MCF 10A (cell line): ENCODE measurements at regions not wholly inside any gene's neighbourhood (a gene's known extent, or its start where the extent isn't known, plus 50 kb on each side); places are given as distances from the start of the nearest gene placed in this dataset.

Experiments used
- BruUV-seq: library from RNA; stranded (reverse); fragments of 400-500 nt; replicated peaks from 2 replicates; lab custom pipeline; 2021; lab: Mats Ljungman, UMichigan
- CTCF ChIA-PET: fragments of 300-600 bp; sonication (Branson Sonifier 250); formaldehyde crosslinking; extraction: SDS; loops from one replicate; lab custom pipeline; 2021; ENCODE audit warnings: antibody characterized with exemption, inconsistent platforms; lab: Yijun Ruan, JAX
- POLR2A ChIA-PET: fragments of 300-600, 350-650 bp; sonication (Branson Sonifier 250); formaldehyde crosslinking; extraction: SDS; loops from one replicate; lab custom pipeline; 2020; ENCODE audit warnings: antibody characterized with exemption, inconsistent platforms; lab: Yijun Ruan, JAX
- DNase-seq: peaks from one replicate; pipeline ENCODE4 v3.0.0-alpha.2; 2018; ENCODE audit not compliant: unreplicated experiment
- H3K27ac Mint-ChIP-seq: one replicate; pipeline ENCODE4 v1.8.0; 2022; ENCODE audit warnings: mild to moderate bottlenecking, low read depth, mixed read lengths; ENCODE audit not compliant: unreplicated experiment
- H3K27me3 Mint-ChIP-seq: one replicate; pipeline ENCODE4 v1.8.0; 2022; ENCODE audit warnings: mixed read lengths; ENCODE audit not compliant: insufficient read depth, unreplicated experiment
- H3K36me3 Mint-ChIP-seq: one replicate; pipeline ENCODE4 v1.8.0; 2022; ENCODE audit warnings: mild to moderate bottlenecking, moderate library complexity, mixed read lengths; ENCODE audit not compliant: insufficient read depth, unreplicated experiment
- H3K4me1 Mint-ChIP-seq: one replicate; pipeline ENCODE4 v1.8.0; 2022; ENCODE audit warnings: mixed read lengths; ENCODE audit not compliant: insufficient read depth, unreplicated experiment
- H3K4me3 Mint-ChIP-seq: one replicate; pipeline ENCODE4 v1.8.0; 2022; ENCODE audit warnings: mild to moderate bottlenecking, moderate library complexity, mixed read lengths; ENCODE audit not compliant: unreplicated experiment
- H3K9me3 Mint-ChIP-seq: one replicate; pipeline ENCODE4 v1.8.0; 2022; ENCODE audit warnings: mixed read lengths; ENCODE audit not compliant: unreplicated experiment
- CTCF ChIP-seq: fragments of 200-600 bp; IDR thresholded peaks from one replicate; pipeline ENCODE4 v1.8.0; 2022; ENCODE audit warnings: antibody characterized with exemption, mild to moderate bottlenecking; ENCODE audit not compliant: unreplicated experiment
- intact Hi-C: fragments of 100-400 bp; cut with micrococcal nuclease; formaldehyde crosslinking; loops from 2 replicates; pipeline ENCODE4 v1.14.1; 2022

GRCh38 chr9:29575219-29575618 is 2001.9 kb upstream of the C9orf72 start:
- BruUV-seq: no TSS peak

GRCh38 chr9:29588361-29588760 is 2015.1 kb upstream of the C9orf72 start:
- ChIA-PET POLR2A (no interaction called here), CTCF (no interaction called here)
- intact Hi-C loops: loop anchor here (10.0 kb wide), 1 partner anchor 76 kb away; no protein-coding TSS in a partner anchor
- Mint-ChIP-seq H3K4me1 (no peaks in the 10 kb centered on the region), H3K27ac (no peak overlapping the region), H3K27me3 (no peaks in the 10 kb centered on the region), H3K9me3 (peaks cover 8% of the 10 kb centered on the region), H3K36me3 (no peaks in the 10 kb centered on the region), H3K4me3 (no peak overlapping the region)
- no peak for TF ChIP-seq CTCF
- no peak for DNase-seq
- no TSS peak for BruUV-seq

More at GRCh38 chr9:29575219-29575618, 2001.9 kb upstream of the C9orf72 start:
- no peak for TF ChIP-seq CTCF
- DNase-seq: no peak
- no peaks in the 10 kb centered on the region for H3K27me3 Mint-ChIP-seq
- H3K4me3 Mint-ChIP-seq: no peak overlapping the region
- H3K4me1 Mint-ChIP-seq: no peaks in the 10 kb centered on the region
- ChIA-PET POLR2A (no interaction called here), CTCF (no interaction called here)
- H3K27ac Mint-ChIP-seq: no peak overlapping the region
- peaks cover 8% of the 10 kb centered on the region for H3K9me3 Mint-ChIP-seq
- no peaks in the 10 kb centered on the region for H3K36me3 Mint-ChIP-seq
- intact Hi-C loops: no loop called here

GRCh38 chr9:29609282-29609681 is 2036.0 kb upstream of the C9orf72 start:
- H3K4me1 Mint-ChIP-seq: no peaks in the 10 kb centered on the region
- no peak overlapping the region for H3K4me3 Mint-ChIP-seq
- intact Hi-C loops: no loop called here
- no TSS peak for BruUV-seq
- H3K27ac Mint-ChIP-seq: no peak overlapping the region
- POLR2A ChIA-PET: no interaction called here
- no peak for DNase-seq
- no peaks in the 10 kb centered on the region for H3K36me3 Mint-ChIP-seq
- no peak for TF ChIP-seq CTCF
- CTCF ChIA-PET: no interaction called here
- H3K27me3 Mint-ChIP-seq: no peaks in the 10 kb centered on the region
- peaks cover 7% of the 10 kb centered on the region for H3K9me3 Mint-ChIP-seq

GRCh38 chr9:29613773-29614172 is 2040.5 kb upstream of the C9orf72 start:
- H3K9me3 Mint-ChIP-seq: peaks cover 7% of the 10 kb centered on the region
- no peak for DNase-seq
- no peaks in the 10 kb centered on the region for H3K27me3 Mint-ChIP-seq
- intact Hi-C loops: loop anchor here (5.0 kb wide), 1 partner anchor 434 kb away; no protein-coding TSS in a partner anchor
- no peak for TF ChIP-seq CTCF
- CTCF ChIA-PET: no interaction called here
- POLR2A ChIA-PET: no interaction called here
- H3K36me3 Mint-ChIP-seq: no peaks in the 10 kb centered on the region
- no peaks in the 10 kb centered on the region for H3K4me1 Mint-ChIP-seq
- no TSS peak for BruUV-seq
- H3K4me3 Mint-ChIP-seq: no peak overlapping the region
- no peak overlapping the region for H3K27ac Mint-ChIP-seq
